ENCODE measurements at regions not wholly inside any gene's neighbourhood (a gene's known extent, or its start where the extent isn't known, plus 50 kb on each side); places are given as distances from the start of the nearest gene placed in this dataset.
A peak's percentile ranks its signal among the peaks of the same experiment; 100 is the strongest.

- DNase-seq (ENCODE audit: low read depth) = no peak
- H3K4me3 ChIP-seq (ENCODE audit: low read depth, low read length) = no peak overlapping the region
- no peak for TF ChIP-seq CTCF (conservative IDR thresholded peaks at IDR 0.05; ENCODE audit: low read depth, low read length)
Measured at GRCh38 chrY:7703578-7704140, 792.1 kb upstream of the AMELY start.

DNA sequence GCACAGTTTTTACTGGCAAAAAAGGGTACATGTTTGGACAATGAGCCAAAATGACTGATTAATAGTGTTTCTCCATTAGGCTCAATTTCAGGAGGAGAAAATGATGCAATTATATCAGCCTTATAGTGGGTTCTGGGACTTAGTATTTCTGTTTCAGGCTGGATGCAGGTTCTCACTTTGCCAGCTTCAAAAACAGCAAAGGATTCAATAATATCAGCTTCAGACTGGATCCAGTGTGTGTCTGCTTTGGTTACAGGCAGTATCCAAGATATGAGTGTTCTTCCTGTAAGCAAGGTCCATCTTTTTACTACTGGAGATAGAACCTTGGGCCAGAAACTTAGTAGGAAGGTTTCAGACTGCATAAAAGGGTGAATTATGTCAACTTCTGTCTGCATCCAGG is 790.9 kb upstream of the AMELY start:
- DNase-seq (ENCODE audit: low read depth) = no peak
- TF ChIP-seq CTCF (conservative IDR thresholded peaks at IDR 0.05; ENCODE audit: low read depth, low read length) = no peak
- H3K4me3 ChIP-seq (ENCODE audit: low read depth, low read length) = no peak overlapping the region

GRCh38 chrY:7701676-7702075 is 790.1 kb upstream of the AMELY start:
- no peak for TF ChIP-seq CTCF (conservative IDR thresholded peaks at IDR 0.05; ENCODE audit: low read depth, low read length)
- no peak overlapping the region for H3K4me3 ChIP-seq (ENCODE audit: low read depth, low read length)
- DNase-seq (ENCODE audit: low read depth) = peak; percentile 31

DNA sequence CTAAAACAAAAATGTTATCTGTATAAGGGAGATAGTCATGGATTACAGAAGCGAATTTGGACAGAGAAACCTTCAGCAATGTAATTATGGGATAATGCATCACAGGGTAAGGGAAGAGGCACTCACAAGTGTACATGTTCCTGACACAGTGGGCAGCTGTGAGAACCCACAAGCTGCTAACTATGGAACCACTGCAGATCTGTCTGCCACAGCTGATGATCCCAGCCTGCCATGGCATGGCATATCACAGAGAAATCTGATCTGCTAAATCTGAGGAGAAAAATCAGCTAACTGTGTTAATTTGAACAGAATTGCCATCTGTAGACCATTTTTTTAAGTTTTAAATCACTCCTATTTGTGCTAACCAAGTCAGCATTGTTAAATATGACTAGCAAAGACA is 786.0 kb upstream of the AMELY start:
- DNase-seq (ENCODE audit: low read depth) = no peak
- no peak for TF ChIP-seq CTCF (conservative IDR thresholded peaks at IDR 0.05; ENCODE audit: low read depth, low read length)
- no peak overlapping the region for H3K4me3 ChIP-seq (ENCODE audit: low read depth, low read length)

DNA sequence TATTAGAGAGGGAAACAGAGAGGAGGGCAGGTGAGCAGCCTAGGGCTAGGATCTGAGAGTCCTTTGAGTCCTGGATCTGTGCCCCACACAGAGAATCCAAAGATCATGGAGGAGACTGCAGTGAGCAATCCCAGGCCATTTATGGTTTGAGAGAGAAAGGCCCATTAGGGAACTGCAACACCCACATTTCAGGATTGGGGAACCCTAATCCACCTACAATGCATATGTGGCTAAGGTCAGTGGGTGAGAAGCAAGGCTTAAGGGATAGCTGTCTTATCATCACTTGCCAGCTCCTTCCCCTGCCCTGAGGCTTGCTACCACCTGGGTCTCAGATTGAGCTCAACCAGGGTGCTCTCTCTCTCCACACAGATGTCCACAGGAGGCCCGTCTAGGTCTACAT is 781.1 kb upstream of the AMELY start:
- TF ChIP-seq CTCF (conservative IDR thresholded peaks at IDR 0.05; ENCODE audit: low read depth, low read length) = no peak
- DNase-seq (ENCODE audit: low read depth) = no peak

DNA sequence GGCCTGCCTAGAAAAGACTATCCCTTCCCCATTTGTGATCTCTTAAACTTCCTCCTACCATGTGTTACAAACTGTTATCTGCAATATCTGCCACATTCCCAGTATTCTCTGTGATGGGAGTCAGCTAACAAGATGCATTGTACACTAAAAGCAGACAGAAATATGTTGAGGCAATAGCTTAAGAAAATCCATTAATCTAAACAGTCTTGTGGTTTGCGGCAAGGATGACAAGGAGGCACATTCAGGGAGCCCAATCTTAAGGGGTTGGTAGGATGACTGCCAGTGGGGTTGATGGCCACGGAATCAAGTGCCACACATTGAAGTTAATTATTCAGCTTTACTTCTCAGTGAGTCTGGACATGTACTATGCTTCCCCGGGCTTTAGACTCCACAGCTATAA is 775.5 kb upstream of the AMELY start:
- DNase-seq (ENCODE audit: low read depth) = no peak
- no peak overlapping the region for H3K4me3 ChIP-seq (ENCODE audit: low read depth, low read length)

More for the DNA sequence above, 781.1 kb upstream of the AMELY start:
- H3K4me3 ChIP-seq (ENCODE audit: low read depth, low read length) = no peak overlapping the region

More for the DNA sequence above, 775.5 kb upstream of the AMELY start:
- no peak for TF ChIP-seq CTCF (conservative IDR thresholded peaks at IDR 0.05; ENCODE audit: low read depth, low read length)
